ENCODE measurements at regions not wholly inside any gene's neighbourhood (a gene's known extent, or its start where the extent isn't known, plus 50 kb on each side); places are given as distances from the start of the nearest gene placed in this dataset.

DNA sequence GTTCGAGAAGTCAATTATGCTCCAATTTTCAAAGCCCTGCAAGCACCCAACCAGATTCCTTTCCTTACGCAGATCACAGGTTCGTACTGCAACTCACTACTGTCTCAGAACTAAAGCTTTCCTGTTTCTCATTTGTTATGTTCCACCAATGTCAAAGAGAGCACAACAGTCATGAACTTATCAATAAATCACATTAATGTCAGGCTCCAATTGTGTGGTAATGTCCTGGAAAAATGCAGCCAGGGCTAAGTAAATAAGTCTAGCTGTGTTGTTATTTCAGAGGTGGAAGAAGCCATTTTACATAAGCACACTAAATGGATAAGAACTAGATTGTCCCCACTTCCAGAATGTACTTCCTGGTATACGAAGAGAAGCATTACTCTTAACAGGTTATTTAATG lies 488.6 kb upstream of the PTGER4 start:
- TF ChIP-seq POLR2A (IDR thresholded peaks at IDR 0.05) (no peak), POLR2AphosphoS5 (IDR thresholded peaks at IDR 0.05) (no peak)
- TF ChIP-seq, protein P1, sequence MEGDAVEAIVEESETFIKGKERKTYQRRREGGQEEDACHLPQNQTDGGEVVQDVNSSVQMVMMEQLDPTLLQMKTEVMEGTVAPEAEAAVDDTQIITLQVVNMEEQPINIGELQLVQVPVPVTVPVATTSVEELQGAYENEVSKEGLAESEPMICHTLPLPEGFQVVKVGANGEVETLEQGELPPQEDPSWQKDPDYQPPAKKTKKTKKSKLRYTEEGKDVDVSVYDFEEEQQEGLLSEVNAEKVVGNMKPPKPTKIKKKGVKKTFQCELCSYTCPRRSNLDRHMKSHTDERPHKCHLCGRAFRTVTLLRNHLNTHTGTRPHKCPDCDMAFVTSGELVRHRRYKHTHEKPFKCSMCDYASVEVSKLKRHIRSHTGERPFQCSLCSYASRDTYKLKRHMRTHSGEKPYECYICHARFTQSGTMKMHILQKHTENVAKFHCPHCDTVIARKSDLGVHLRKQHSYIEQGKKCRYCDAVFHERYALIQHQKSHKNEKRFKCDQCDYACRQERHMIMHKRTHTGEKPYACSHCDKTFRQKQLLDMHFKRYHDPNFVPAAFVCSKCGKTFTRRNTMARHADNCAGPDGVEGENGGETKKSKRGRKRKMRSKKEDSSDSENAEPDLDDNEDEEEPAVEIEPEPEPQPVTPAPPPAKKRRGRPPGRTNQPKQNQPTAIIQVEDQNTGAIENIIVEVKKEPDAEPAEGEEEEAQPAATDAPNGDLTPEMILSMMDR (IDR thresholded peaks at IDR 0.05) = no peak
